Kidney tubule cell (primary cell): ENCODE measurements at regions not wholly inside any gene's neighbourhood (a gene's known extent, or its start where the extent isn't known, plus 50 kb on each side); places are given as distances from the start of the nearest gene placed in this dataset.
"Not testable (repeated sequence)": the region's sequence is repeated elsewhere in the genome, so short reads cannot be mapped to it uniquely, and the experiment has no call there.

Experiments
- DNase-seq: peaks from one replicate; pipeline ENCODE4 v3.0.0-alpha.2; 2018; ENCODE audit warnings: low spot score

GRCh38 chr15:53212785-53213184, 422.6 kb upstream of the ONECUT1 start:
- DNase-seq: no peak

- no peak for DNase-seq
Observed at GRCh38 chr15:53210653-53211052, 420.5 kb upstream of the ONECUT1 start.

- no peak for DNase-seq
Observed at GRCh38 chr15:53209396-53210042, 419.4 kb upstream of the ONECUT1 start.

- no peak for DNase-seq
Observed at GRCh38 chr15:53208751-53209150, 418.6 kb upstream of the ONECUT1 start.

GRCh38 chr15:53203454-53203853, 413.3 kb upstream of the ONECUT1 start:
- DNase-seq: no peak

- no peak for DNase-seq
Observed at GRCh38 chr15:53202876-53203275, 412.7 kb upstream of the ONECUT1 start.

- DNase-seq: peak; percentile 67
Observed at GRCh38 chr15:53197426-53197839, 407.3 kb upstream of the ONECUT1 start.

- no peak for DNase-seq
Observed at GRCh38 chr15:53196788-53197187, 406.7 kb upstream of the ONECUT1 start.

- no peak for DNase-seq
Observed at GRCh38 chr15:53196242-53196641, 406.1 kb upstream of the ONECUT1 start.

- DNase-seq: peak; percentile 20
Observed at GRCh38 chr15:53193149-53193548, 403.0 kb upstream of the ONECUT1 start.

GRCh38 chr15:53189860-53190259, 399.7 kb upstream of the ONECUT1 start:
- no peak for DNase-seq

GRCh38 chr15:53183449-53183848, 393.3 kb upstream of the ONECUT1 start:
- not testable (repeated sequence) for DNase-seq

GRCh38 chr15:53171571-53171970, 381.4 kb upstream of the ONECUT1 start:
- no peak for DNase-seq

- DNase-seq: no peak
Observed at GRCh38 chr15:53166684-53167201, 376.6 kb upstream of the ONECUT1 start.

- DNase-seq: no peak
Observed at GRCh38 chr15:53165988-53166683, 376.0 kb upstream of the ONECUT1 start.

GRCh38 chr15:53160092-53160704, 370.1 kb upstream of the ONECUT1 start:
- no peak for DNase-seq

GRCh38 chr15:53159458-53159857, 369.3 kb upstream of the ONECUT1 start:
- no peak for DNase-seq

- DNase-seq: no peak
Observed at GRCh38 chr15:53158995-53159394, 368.9 kb upstream of the ONECUT1 start.

- no peak for DNase-seq
Observed at GRCh38 chr15:53133255-53133850, 343.2 kb upstream of the ONECUT1 start.

- DNase-seq: no peak
Observed at GRCh38 chr15:53130943-53131342, 340.8 kb upstream of the ONECUT1 start.

- DNase-seq: no peak
Observed at GRCh38 chr15:53129121-53129904, 339.2 kb upstream of the ONECUT1 start.

GRCh38 chr15:53128652-53129051, 338.5 kb upstream of the ONECUT1 start:
- DNase-seq: no peak
